GM12878 (cell line): ENCODE measurements at regions not wholly inside any gene's neighbourhood (a gene's known extent, or its start where the extent isn't known, plus 50 kb on each side); places are given as distances from the start of the nearest gene placed in this dataset.
"Not testable (repeated sequence)": the region's sequence is repeated elsewhere in the genome, so short reads cannot be mapped to it uniquely, and the experiment has no call there.

Experiments
- ATAC-seq: fragments of 200-7000 bp; cut with Tn5 transposase; 3 replicates; pipeline ENCODE4 v1.9.1; 2020; ENCODE audit warnings: mild to moderate bottlenecking, moderate library complexity
- BruUV-seq: library from RNA; stranded (reverse); fragments of 400-500 nt; replicated peaks from 2 replicates; lab custom pipeline; 2021; lab: Mats Ljungman, UMichigan
- CTCF ChIA-PET: fragments of 300-600 bp; sonication (Branson Sonifier 250); formaldehyde crosslinking; extraction: SDS; loops from one replicate; lab custom pipeline; 2021; ENCODE audit warnings: inconsistent platforms; lab: Yijun Ruan, JAX
- POLR2A ChIA-PET: fragments of 350-600 bp; formaldehyde crosslinking; extraction: SDS; loops from one replicate; lab custom pipeline; 2021; ENCODE audit warnings: inconsistent platforms; lab: Charles Lee
- RAD21 ChIA-PET: fragments of 300-600 bp; sonication (Branson Sonifier 250); formaldehyde crosslinking; loops from one replicate; lab custom pipeline; 2023; ENCODE audit warnings: antibody characterized with exemption; ENCODE audit not compliant: unreplicated experiment; lab: Charles Lee
- SMC1A ChIA-PET: fragments of 300-600 bp; sonication (Branson Sonifier 250); formaldehyde crosslinking; loops from one replicate; lab custom pipeline; 2023; ENCODE audit not compliant: unreplicated experiment, uncharacterized antibody; lab: Charles Lee
- DNase-seq: peaks from one replicate; pipeline ENCODE4 v3.0.0-alpha.2; 2011; ENCODE audit warnings: low read depth, low spot score
- FAIRE-seq: peaks from 3 replicates; lab custom pipeline; 2011; peaks lifted over from hg19 to GRCh38; lab: Jason Lieb, UNC
- H2AFZ ChIP-seq: 2 replicates; pipeline ENCODE4 v1.6.0; 2011; ENCODE audit warnings: low read depth, low read length, control low read depth; ENCODE audit not compliant: control insufficient read depth
- H3K27ac ChIP-seq: 2 replicates; pipeline ENCODE4 v1.5.1; 2011; ENCODE audit warnings: control low read depth; ENCODE audit not compliant: control insufficient read depth, insufficient read depth
- H3K27me3 ChIP-seq, 2 experiments: replicated peaks in 1 of 2; 2 replicates each; pipeline versions ENCODE4 v1.6.0 to v1.6.1; 2011; ENCODE audit warnings: low read length in 1 of 2; ENCODE audit not compliant: control insufficient read depth in 2 of 2, insufficient read depth in 2 of 2
- H3K36me3 ChIP-seq, 2 experiments: 2 replicates each; pipeline ENCODE4 v1.5.1; 2011; ENCODE audit warnings: low read length in 1 of 2; ENCODE audit not compliant: control insufficient read depth in 2 of 2, insufficient read depth in 2 of 2
- H3K4me1 ChIP-seq: 2 replicates; pipeline ENCODE4 v1.6.1; 2011; ENCODE audit warnings: mild to moderate bottlenecking, low read length, moderate library complexity, mixed read lengths; ENCODE audit not compliant: control insufficient read depth, insufficient read depth
- H3K4me2 ChIP-seq: 2 replicates; pipeline ENCODE4 v1.6.0; 2011; ENCODE audit warnings: control low read depth; ENCODE audit not compliant: control insufficient read depth, insufficient read depth
- H3K4me3 ChIP-seq: fragments of 200-600 bp; sonication (generic); 2 replicates; pipeline ENCODE4 v1.5.1; 2016
- H3K79me2 ChIP-seq: 2 replicates; pipeline ENCODE4 v1.6.0; 2011; ENCODE audit warnings: low read length; ENCODE audit not compliant: control insufficient read depth, insufficient read depth
- H3K9ac ChIP-seq: 2 replicates; pipeline ENCODE4 v1.8.0; 2011; ENCODE audit warnings: low read length, control low read depth, mixed read lengths; ENCODE audit not compliant: control insufficient read depth, insufficient read depth
- H3K9me3 ChIP-seq: replicated peaks from 3 replicates; pipeline ENCODE4 v1.5.1; 2011; ENCODE audit warnings: mild to moderate bottlenecking, low read length; ENCODE audit not compliant: control insufficient read depth, insufficient read depth
- H4K20me1 ChIP-seq: 2 replicates; pipeline ENCODE4 v1.6.0; 2011; ENCODE audit not compliant: control insufficient read depth, insufficient read depth
- BCL11A ChIP-seq: IDR thresholded peaks from 2 replicates; pipeline ENCODE4 v1.6.1; 2011; ENCODE audit warnings: low read depth, low read length
- KDM1A ChIP-seq: fragments of 200-600 bp; sonication (generic); IDR thresholded peaks from 2 replicates; pipeline ENCODE4 v1.6.1; 2016; ENCODE audit warnings: borderline replicate concordance
- RBBP5 ChIP-seq: fragments of 200-600 bp; sonication (generic); conservative IDR thresholded peaks from 2 replicates; pipeline ENCODE4 v1.6.1; 2016
- SPI1 ChIP-seq: IDR thresholded peaks from 2 replicates; pipeline ENCODE4 v1.6.1; 2011; ENCODE audit warnings: low read depth, mild to moderate bottlenecking, low read length, moderate library complexity, borderline replicate concordance; ENCODE audit not compliant: insufficient read depth
- ZNF24 ChIP-seq: fragments of 450-650 bp; IDR thresholded peaks from 2 replicates; pipeline ENCODE4 v1.6.1; 2017; ENCODE audit warnings: antibody characterized with exemption, mild to moderate bottlenecking
- whole genome bisulfite sequencing: methylation state at CpG from one replicate; pipeline ENCODE4 v1.1.6; 2016; ENCODE audit warnings: low lambda C conversion rate; ENCODE audit not compliant: insufficient replicate concordance, insufficient coverage; ENCODE audit errors: missing lambda C conversion rate; 5-methylcytosine and 5-hydroxymethylcytosine counted together
- in situ Hi-C: fragments of 300-500 bp; cut with MboI; formaldehyde crosslinking; loops from 9 replicates; pipeline ENCODE4 v1.14.3; 2018; ENCODE audit warnings: mixed read lengths
- intact Hi-C: fragments of 100-400 bp; cut with micrococcal nuclease; formaldehyde crosslinking; loops from one replicate; pipeline ENCODE4 v1.14.2; 2022; ENCODE audit not compliant: unreplicated experiment

GRCh38 chr9:7490317-7491108 is 309.1 kb downstream of the DMAC1 start:
- ChIA-PET POLR2A (no interaction called here), RAD21 (no interaction called here), SMC1A (interaction anchor here (0.8 kb wide), 1 partner anchor 23 kb away, joined by 3 read pairs; no protein-coding TSS in a partner anchor), CTCF (no interaction called here)
- in situ Hi-C loops (no loop called here), intact Hi-C loops (no loop called here)
- no peak for TF ChIP-seq RBBP5
- no peak for TF ChIP-seq ZNF24
- no peak for TF ChIP-seq BCL11A
- Histone ChIP-seq H3K9me3 (no peaks in the 10 kb centered on the region), H3K9ac (no peak overlapping the region), H3K36me3 (no peaks in the 10 kb centered on the region), H3K79me2 (no peaks in the 10 kb centered on the region), H3K4me1 (no peaks in the 10 kb centered on the region), H3K4me3 (no peak overlapping the region), H4K20me1 (no peaks in the 10 kb centered on the region), H2AFZ (no peak overlapping the region), H3K27me3 (0 out of 4 replicates have a peak, but pooled peaks cover 0 to 1% of the 10 kb centered on the region in 2 experiments), H3K27ac (no peak overlapping the region), H3K4me2 (no peak overlapping the region)
- no TSS peak for BruUV-seq
- no peak for ATAC-seq
- no peak for DNase-seq
- WGBS = 48% methylated on average over 4 of the region's 4 CpGs
- FAIRE-seq = no peak

GRCh38 chr9:7489036-7489435 is 310.5 kb downstream of the DMAC1 start:
- TF ChIP-seq SPI1 (no peak), KDM1A (no peak)
- CTCF ChIA-PET = no interaction called here
- H3K27me3 ChIP-seq = 0 out of 4 replicates have a peak, but pooled peaks cover 0 to 1% of the 10 kb centered on the region in 2 experiments
- no TSS peak for BruUV-seq
- H3K4me1 ChIP-seq = no peaks in the 10 kb centered on the region
- WGBS = 38% methylated on average over 2 of the region's 2 CpGs
- H3K27ac ChIP-seq = no peak overlapping the region
- POLR2A ChIA-PET = no interaction called here
- SMC1A ChIA-PET = no interaction called here
- no peaks in the 10 kb centered on the region for H3K36me3 ChIP-seq
- H3K9me3 ChIP-seq = no peaks in the 10 kb centered on the region
- intact Hi-C loops (no loop called here), in situ Hi-C loops (no loop called here)
- H3K79me2 ChIP-seq = no peaks in the 10 kb centered on the region
- ATAC-seq = no peak
- H3K9ac ChIP-seq = no peak overlapping the region
- FAIRE-seq = no peak
- DNase-seq = no peak
- no peaks in the 10 kb centered on the region for H4K20me1 ChIP-seq
- H2AFZ ChIP-seq = no peak overlapping the region
- H3K4me2 ChIP-seq = no peak overlapping the region
- H3K4me3 ChIP-seq = no peak overlapping the region
- RAD21 ChIA-PET = no interaction called here

- H3K4me1 ChIP-seq, DNase-seq, BruUV-seq, SMC1A ChIA-PET, FAIRE-seq, intact Hi-C loops, H3K4me3 ChIP-seq, H2AFZ ChIP-seq, CTCF ChIA-PET, H3K9ac ChIP-seq, H3K27me3 ChIP-seq, H3K4me2 ChIP-seq, POLR2A ChIA-PET, RAD21 ChIA-PET, H3K36me3 ChIP-seq, H4K20me1 ChIP-seq, ATAC-seq, in situ Hi-C loops, H3K9me3 ChIP-seq, H3K27ac ChIP-seq, H3K79me2 ChIP-seq: not testable (repeated sequence)
- WGBS = 0% methylated on average over 1 of the region's 1 CpG
Observed at GRCh38 chr9:7484014-7484413, 315.6 kb downstream of the DMAC1 start.
